Lung (tissue), 11 donors: ENCODE measurements at regions not wholly inside any gene's neighbourhood (a gene's known extent, or its start where the extent isn't known, plus 50 kb on each side); places are given as distances from the start of the nearest gene placed in this dataset.
"Not testable (repeated sequence)": the region's sequence is repeated elsewhere in the genome, so short reads cannot be mapped to it uniquely, and the experiment has no call there.

Experiments used
- ATAC-seq: fragments of 200-7000 bp; cut with Tn5 transposase; one replicate; pipeline ENCODE4 v1.9.1; 2020; ENCODE audit warnings: moderate number of reproducible peaks; ENCODE audit not compliant: insufficient read depth, low FRiP score
- DNase-seq, 3 donors: peaks; one replicate each; pipeline ENCODE4 v3.0.0-alpha.2; 2013 to 2017
- H3K27ac ChIP-seq, 2 donors: one replicate each; pipeline ENCODE4 v1.5.1; 2013; ENCODE audit warnings: mild to moderate bottlenecking in 2 of 2, moderate library complexity in 2 of 2, control low read depth in 1 of 2, inconsistent platforms in 1 of 2, low read depth in 1 of 2, low read length in 1 of 2
- H3K27me3 ChIP-seq, 3 donors: one replicate each; pipeline ENCODE4 v1.5.1; 2013; ENCODE audit warnings: low read length in 2 of 3; ENCODE audit not compliant: control insufficient read depth in 3 of 3, insufficient read depth in 3 of 3
- H3K36me3 ChIP-seq, 4 donors: one replicate each; pipeline ENCODE4 v1.5.1; 2013; ENCODE audit warnings: low read length in 4 of 4, mild to moderate bottlenecking in 1 of 4, moderate library complexity in 1 of 4; ENCODE audit not compliant: control insufficient read depth in 4 of 4, insufficient read depth in 4 of 4
- H3K4me1 ChIP-seq, 5 donors: one replicate each; pipeline ENCODE4 v1.5.1; 2013; ENCODE audit warnings: low read length in 5 of 5, mild to moderate bottlenecking in 2 of 5, moderate library complexity in 1 of 5; ENCODE audit not compliant: control insufficient read depth in 5 of 5, insufficient read depth in 5 of 5
- H3K4me3 ChIP-seq: one replicate; pipeline ENCODE4 v1.5.1; 2013; ENCODE audit warnings: mild to moderate bottlenecking, control low read depth, moderate library complexity
- H3K9ac ChIP-seq, 2 donors: one replicate each; pipeline ENCODE4 v1.5.1; 2013; ENCODE audit warnings: low read length in 2 of 2, control low read depth in 1 of 2; ENCODE audit not compliant: insufficient read depth in 1 of 2
- H3K9me3 ChIP-seq, 4 donors: one replicate each; pipeline ENCODE4 v1.5.1; 2013; ENCODE audit warnings: low read length in 3 of 4, mild to moderate bottlenecking in 1 of 4, moderate library complexity in 1 of 4; ENCODE audit not compliant: control insufficient read depth in 4 of 4, insufficient read depth in 3 of 4
- whole genome bisulfite sequencing, 2 donors: extraction: QIAGEN DNeasy Blood & Tissue Kit; methylation state at CpG; one replicate each; pipeline ENCODE4 v1.1.7; 2013; 5-methylcytosine and 5-hydroxymethylcytosine counted together
- TF ChIP-seq, protein P1 (sequence below): IDR thresholded peaks from 2 replicates; pipeline ENCODE4 v1.5.1; 2012; ENCODE audit warnings: mild to moderate bottlenecking; ENCODE audit errors: control extremely low read depth, extremely low read depth
- donor health status: control.
- donor health status: control.
- donor health status: Bipolar disorder and iron deficiency.
- donor health status: healthy.
- donor health status: DM: yes; HTN: yes; CAD: no.

GRCh38 chr3:147160984-147161383 lies 245.4 kb downstream of the ZIC4 start:
- no peaks in the 10 kb centered on the region for H3K27me3 ChIP-seq
- TF ChIP-seq, protein P1, sequence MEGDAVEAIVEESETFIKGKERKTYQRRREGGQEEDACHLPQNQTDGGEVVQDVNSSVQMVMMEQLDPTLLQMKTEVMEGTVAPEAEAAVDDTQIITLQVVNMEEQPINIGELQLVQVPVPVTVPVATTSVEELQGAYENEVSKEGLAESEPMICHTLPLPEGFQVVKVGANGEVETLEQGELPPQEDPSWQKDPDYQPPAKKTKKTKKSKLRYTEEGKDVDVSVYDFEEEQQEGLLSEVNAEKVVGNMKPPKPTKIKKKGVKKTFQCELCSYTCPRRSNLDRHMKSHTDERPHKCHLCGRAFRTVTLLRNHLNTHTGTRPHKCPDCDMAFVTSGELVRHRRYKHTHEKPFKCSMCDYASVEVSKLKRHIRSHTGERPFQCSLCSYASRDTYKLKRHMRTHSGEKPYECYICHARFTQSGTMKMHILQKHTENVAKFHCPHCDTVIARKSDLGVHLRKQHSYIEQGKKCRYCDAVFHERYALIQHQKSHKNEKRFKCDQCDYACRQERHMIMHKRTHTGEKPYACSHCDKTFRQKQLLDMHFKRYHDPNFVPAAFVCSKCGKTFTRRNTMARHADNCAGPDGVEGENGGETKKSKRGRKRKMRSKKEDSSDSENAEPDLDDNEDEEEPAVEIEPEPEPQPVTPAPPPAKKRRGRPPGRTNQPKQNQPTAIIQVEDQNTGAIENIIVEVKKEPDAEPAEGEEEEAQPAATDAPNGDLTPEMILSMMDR = no peak
- ATAC-seq (no peak), DNase-seq (no peak)
- no peaks in the 10 kb centered on the region for H3K4me1 ChIP-seq
- H3K4me3 ChIP-seq = no peak overlapping the region
- no peaks in the 10 kb centered on the region for H3K36me3 ChIP-seq
- H3K9ac ChIP-seq = no peak overlapping the region
- H3K9me3 ChIP-seq = no peaks in the 10 kb centered on the region
- no peak overlapping the region for H3K27ac ChIP-seq

DNA sequence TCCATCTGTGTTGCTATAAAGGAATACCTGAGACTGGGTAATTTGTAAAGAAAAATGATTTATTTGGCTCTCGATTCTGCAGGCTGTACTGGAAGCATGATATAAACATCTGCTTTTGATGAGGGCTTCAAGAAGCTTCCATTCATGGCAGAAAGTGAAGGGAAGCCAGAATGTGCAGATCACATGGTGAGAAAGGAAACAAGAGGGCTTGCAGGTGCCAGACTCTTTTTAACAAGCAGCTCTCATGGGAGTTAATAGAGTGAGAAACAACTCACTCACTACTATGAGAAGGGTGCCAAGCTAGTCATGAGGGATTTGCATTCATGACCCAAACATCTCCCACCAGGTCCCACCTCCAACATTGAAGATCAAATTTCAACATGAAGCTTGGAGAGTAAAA lies 247.2 kb downstream of the ZIC4 start:
- Histone ChIP-seq H3K27me3 (no peaks in the 10 kb centered on the region), H3K27ac (no peak overlapping the region), H3K4me1 (no peaks in the 10 kb centered on the region), H3K9me3 (peaks cover 0 to 5% (median 2%) of the 10 kb centered on the region in 4 donors), H3K36me3 (no peaks in the 10 kb centered on the region), H3K4me3 (no peak overlapping the region), H3K9ac (no peak overlapping the region)
- TF ChIP-seq, protein P1 = no peak
- ATAC-seq (no peak), DNase-seq (no peak)
- 60 to 65% methylated on average over 1 of the region's 1 CpG for WGBS, 2 donors

DNA sequence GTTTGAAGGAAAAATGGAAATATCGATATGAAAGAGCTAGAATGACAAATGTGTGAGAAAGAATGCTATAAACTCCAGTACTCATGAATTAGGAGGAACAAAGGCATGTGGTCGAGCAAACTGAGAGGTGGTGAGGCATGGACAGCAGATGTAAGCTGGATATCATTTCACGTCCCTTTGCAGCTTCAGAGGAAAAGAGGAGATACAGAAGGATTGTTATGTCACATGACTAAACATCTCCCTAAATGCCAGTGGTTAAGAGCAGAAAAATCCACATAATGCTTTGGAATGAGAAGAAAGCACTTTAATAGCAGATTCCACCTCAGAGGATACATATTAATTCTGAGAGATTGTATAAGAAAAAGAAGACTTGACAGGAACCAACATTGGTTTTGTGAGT lies 248.7 kb downstream of the ZIC4 start:
- ATAC-seq (no peak), DNase-seq (no peak)
- H3K27ac ChIP-seq = no peak overlapping the region
- no peaks in the 10 kb centered on the region for H3K27me3 ChIP-seq
- H3K4me1 ChIP-seq = no peaks in the 10 kb centered on the region
- no peak overlapping the region for H3K9ac ChIP-seq
- H3K9me3 ChIP-seq = peaks cover 0 to 7% (median 3%) of the 10 kb centered on the region in 4 donors
- H3K4me3 ChIP-seq = no peak overlapping the region
- TF ChIP-seq, protein P1 = no peak
- WGBS, 2 donors = 72 to 73% methylated on average over 3 of the region's 3 CpGs
- H3K36me3 ChIP-seq = no peaks in the 10 kb centered on the region

- H3K27me3 ChIP-seq, H3K4me1 ChIP-seq, H3K36me3 ChIP-seq, H3K27ac ChIP-seq, H3K4me3 ChIP-seq, H3K9me3 ChIP-seq, ATAC-seq, DNase-seq, H3K9ac ChIP-seq: not testable (repeated sequence)
- WGBS, 2 donors = 78 to 81% methylated on average over 10 of the region's 10 CpGs
Observed at GRCh38 chr3:147154988-147155387, 251.4 kb downstream of the ZIC4 start.
